ENCODE measurements at regions not wholly inside any gene's neighbourhood (a gene's known extent, or its start where the extent isn't known, plus 50 kb on each side); places are given as distances from the start of the nearest gene placed in this dataset.
A peak's percentile ranks its signal among the peaks of the same experiment; 100 is the strongest.
"Not testable (repeated sequence)": the region's sequence is repeated elsewhere in the genome, so short reads cannot be mapped to it uniquely, and the experiment has no call there.

- ATAC-seq (no peak), DNase-seq (no peak)
Observed at GRCh38 chr7:108813251-108814014, 243.8 kb downstream of the DNAJB9 start.

GRCh38 chr7:108815815-108816214 lies 246.1 kb downstream of the DNAJB9 start:
- DNase-seq, result no peak
- ATAC-seq, result no peak

- ATAC-seq (no peak), DNase-seq (no peak)
Observed at GRCh38 chr7:108818742-108819141, 249.1 kb downstream of the DNAJB9 start.

GRCh38 chr7:108824840-108825580 lies 255.3 kb downstream of the DNAJB9 start:
- ATAC-seq (no peak), DNase-seq (no peak)

GRCh38 chr7:108825581-108825909 lies 255.9 kb downstream of the DNAJB9 start:
- ATAC-seq (no peak), DNase-seq (no peak)

- DNase-seq, result no peak
Observed at GRCh38 chr7:108836256-108836655, 266.6 kb downstream of the DNAJB9 start.

DNA sequence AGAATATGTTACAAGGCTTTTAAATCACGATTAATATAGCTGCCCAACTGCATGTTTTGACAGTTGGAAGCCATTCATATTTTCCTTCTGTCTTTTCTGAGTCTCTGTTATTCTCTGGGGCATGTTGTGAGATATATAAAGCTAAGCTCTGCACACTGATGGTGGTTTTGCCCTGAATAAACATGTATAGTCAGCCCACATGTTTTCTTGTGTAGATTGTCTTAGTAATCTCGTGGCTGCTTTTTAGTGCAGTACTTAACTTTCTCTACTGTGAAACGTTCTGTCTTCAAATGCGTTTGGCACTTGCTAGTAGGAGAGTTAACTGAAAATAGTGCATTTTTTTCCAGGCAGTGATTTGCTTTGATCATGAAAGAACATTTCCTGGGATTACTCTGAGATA lies 268.5 kb downstream of the DNAJB9 start:
- ATAC-seq, result no peak

More at GRCh38 chr7:108836256-108836655, 266.6 kb downstream of the DNAJB9 start:
- no peak for ATAC-seq

DNA sequence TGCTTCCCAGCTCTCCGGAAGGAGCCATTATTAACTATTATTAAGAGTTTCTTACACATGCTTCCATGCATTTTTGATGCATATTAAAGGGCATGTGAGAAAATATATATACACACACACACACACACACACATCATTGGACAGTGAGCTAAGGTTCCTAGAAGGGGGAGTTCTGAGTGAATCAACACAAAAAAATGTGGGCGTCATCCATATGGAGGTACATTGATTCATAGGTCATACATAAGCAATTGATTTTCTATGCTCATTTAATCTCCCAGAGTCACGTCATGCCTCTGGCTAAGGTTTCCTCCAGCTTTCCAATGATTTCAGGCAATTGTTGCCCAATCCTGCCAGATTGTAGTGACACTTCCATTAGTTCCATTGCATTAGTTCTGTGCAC lies 269.4 kb downstream of the DNAJB9 start:
- ATAC-seq (no peak), DNase-seq (no peak)

More for the DNA sequence above, 268.5 kb downstream of the DNAJB9 start:
- DNase-seq, result no peak

DNA sequence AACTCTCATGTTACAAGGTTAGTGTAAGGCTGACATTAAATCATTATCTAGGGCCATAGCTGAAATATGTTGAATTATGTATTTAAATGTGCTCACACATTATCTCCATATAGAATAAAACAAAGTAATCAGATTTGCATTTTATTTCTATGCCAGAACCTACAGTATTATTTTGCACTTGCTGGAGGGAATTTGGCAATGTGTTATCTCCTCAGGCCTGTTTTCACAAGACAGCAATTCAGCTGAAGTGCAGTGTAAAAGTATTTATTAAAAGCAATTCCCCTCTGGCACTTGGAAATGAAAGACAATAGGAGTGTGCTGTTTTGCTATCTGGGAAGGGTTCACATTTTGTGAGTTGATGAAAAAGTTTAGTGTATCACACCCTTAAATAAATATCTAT lies 276.3 kb downstream of the DNAJB9 start:
- ATAC-seq (no peak), DNase-seq (no peak)

DNA sequence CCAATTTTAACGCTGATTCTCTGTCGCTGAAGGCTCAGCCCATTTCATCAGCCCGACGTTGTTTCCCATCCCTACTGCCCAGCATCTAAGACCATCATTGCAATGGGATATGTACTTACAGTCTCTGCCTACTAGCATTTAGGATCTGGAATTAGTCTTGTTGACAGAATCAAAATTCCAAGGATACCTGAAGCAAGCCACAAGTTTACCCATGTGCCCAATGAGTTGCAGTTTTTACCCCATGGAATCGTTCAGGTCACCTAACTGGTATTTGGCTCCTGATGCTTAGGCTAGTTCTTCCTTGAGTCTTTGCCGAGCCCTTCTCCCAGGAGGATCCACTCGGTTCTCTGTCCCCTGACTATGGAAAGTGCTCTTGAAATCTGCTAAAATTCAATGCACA lies 276.8 kb downstream of the DNAJB9 start:
- no peak for ATAC-seq
- no peak for DNase-seq

GRCh38 chr7:108848486-108848885 lies 278.8 kb downstream of the DNAJB9 start:
- no peak for ATAC-seq
- DNase-seq, result no peak

DNA sequence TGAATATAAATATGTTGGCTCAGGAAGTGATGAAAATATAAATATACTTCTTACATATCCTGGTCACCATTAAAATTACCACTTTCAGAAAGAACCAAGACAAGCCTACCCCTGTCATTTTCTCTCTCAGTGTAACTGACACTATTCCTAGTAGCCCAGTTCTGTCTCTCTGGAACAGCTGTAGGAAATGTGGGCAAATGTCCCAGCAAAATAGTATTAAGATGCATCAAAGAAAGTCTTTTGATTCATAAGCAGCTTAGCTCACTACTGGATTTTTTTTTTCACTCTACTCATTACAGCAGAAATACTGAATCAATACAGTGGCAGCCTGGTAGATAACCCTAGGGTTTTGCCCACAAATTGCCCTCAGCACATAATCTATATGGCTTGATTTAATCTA lies 290.9 kb downstream of the DNAJB9 start:
- DNase-seq (no peak), ATAC-seq (no peak)

DNA sequence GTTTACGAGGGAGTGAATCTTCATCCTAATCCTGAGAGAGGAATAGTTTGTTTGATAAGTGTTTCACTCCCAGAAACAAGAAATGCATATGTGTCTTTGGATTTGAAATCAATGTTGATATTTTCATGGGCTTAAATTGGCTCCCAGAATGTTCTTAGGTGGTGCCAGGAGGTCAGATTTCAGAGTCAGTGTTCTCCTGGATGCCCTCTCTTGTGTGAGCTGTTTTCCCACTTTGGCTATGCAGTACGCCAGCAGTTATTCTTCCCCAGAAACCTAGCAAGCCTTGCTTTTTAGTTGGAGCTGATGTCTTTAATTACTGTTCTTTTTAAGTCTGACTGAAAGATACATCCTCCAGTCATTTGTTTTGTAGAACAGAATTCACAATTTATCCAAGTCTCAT lies 291.4 kb downstream of the DNAJB9 start:
- DNase-seq, result no peak
- no peak for ATAC-seq

DNA sequence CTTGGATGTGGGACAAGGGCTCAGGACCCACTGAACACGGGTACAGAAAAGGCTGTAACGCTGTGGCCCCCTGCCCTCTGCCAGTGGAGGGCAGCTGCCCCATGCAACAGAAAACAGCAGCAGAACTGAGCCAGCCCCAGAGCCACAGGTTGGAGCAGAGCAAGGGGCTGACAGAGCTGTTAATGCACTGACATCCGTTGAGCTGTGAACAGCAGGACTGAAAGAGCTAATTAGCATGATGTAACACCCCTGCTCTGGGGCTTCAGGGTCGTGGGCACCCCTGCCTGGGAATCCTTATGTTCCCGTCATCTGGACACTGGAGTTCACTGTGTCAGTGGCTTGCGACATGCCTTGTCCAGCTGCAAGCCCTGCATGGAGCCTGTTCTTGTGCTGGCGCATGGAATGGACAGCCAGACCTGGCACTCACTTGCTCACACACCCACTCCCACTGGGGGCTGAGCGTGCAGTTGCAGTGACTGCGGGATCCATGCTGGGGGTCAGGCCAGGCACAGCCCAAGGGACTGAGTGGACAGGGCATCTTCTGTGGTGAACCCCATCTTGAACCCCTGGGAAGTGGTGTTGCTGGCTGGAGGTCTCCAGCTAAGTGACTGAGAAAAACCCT lies 293.7 kb downstream of the DNAJB9 start:
- DNase-seq, result no peak
- ATAC-seq, result no peak

DNA sequence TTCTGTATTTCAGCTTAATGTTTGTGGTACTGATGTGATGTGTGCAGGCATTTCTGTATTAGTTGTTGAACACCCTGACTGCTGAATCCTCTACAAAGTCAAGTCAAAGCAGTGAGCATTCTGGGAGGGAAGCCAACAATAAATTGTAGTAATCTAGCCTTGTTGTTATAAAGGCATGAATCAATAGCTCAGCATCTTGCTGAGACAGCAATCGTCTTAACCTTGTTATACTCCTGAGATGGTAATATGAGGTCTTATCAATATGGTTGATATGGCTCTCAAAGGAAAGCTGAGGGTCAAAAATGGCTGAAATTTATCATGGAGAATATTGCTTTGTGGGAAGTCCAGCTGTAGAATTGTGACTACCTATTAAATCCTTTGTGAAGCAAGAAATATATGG lies 299.4 kb downstream of the DNAJB9 start:
- DNase-seq (no peak), ATAC-seq (no peak)

DNA sequence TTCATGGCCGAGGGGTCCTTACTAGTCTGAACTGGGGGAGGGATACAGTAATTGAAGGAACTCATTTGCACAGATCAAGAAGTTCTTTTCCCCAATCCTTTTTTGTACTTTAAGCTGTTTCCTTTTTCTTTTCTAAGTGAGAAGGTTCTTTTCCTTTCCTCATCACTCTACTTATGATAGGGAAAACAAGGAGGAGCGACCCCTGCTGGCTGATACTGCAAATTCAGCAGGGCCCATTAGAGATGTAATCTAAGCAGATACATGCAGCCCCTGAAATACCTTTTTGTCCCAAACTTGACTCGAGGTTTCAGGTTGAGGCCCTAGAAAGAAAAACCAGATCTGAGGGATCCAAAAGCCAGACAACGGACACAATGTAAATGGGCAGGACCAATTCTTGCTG lies 305.5 kb downstream of the DNAJB9 start:
- DNase-seq (peak; percentile 26), ATAC-seq (no peak)

DNA sequence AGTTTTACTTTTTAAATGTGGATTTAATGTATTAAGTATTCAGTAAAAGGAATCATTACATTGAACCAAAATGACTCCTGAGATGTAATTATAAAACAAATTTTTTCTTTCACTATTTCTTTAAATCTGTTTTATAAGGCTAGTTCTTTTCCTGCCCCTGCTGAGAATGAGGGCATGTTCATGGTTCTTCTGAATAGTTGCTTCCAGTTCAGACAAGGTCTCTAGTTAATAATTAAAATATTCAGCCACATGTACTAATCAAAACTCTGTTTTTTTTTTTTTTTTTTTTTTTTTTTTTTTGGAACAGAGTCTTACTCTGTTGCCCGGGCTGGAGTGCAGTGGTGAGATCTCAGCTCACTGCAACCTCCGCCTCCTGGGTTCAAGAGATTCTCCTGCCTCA lies 321.2 kb downstream of the DNAJB9 start:
- DNase-seq (no peak), ATAC-seq (no peak)

GRCh38 chr7:108908456-108908855 lies 338.8 kb downstream of the DNAJB9 start:
- DNase-seq, result no peak
- ATAC-seq, result no peak

GRCh38 chr7:108911016-108911415 lies 341.3 kb downstream of the DNAJB9 start:
- no peak for DNase-seq
- ATAC-seq, result no peak

DNA sequence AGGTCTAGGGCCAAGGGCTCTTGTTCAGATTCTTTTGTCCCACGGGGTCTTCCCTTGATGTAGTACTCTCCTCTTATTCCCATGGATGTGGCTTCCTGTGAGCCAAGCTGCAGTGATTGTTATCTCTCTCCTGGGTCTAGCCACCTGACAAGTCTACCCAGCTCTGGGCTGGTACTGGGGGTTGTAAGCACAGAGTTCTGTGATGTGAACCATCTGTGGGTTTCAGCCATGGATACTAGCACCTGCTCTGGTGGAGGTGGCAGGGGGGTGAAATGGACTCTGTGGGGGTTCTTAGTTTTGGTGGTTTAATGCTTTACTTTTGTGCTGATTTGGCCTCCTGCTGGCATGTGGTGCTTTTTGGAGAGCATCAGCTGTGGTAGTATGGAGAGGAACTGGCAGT lies 350.8 kb downstream of the DNAJB9 start:
- DNase-seq (no peak), ATAC-seq (no peak)

GRCh38 chr7:108943048-108943447 lies 373.4 kb downstream of the DNAJB9 start:
- not testable (repeated sequence) for ATAC-seq, DNase-seq

GRCh38 chr7:108947526-108947925 lies 377.9 kb downstream of the DNAJB9 start:
- ATAC-seq (no peak), DNase-seq (no peak)

DNA sequence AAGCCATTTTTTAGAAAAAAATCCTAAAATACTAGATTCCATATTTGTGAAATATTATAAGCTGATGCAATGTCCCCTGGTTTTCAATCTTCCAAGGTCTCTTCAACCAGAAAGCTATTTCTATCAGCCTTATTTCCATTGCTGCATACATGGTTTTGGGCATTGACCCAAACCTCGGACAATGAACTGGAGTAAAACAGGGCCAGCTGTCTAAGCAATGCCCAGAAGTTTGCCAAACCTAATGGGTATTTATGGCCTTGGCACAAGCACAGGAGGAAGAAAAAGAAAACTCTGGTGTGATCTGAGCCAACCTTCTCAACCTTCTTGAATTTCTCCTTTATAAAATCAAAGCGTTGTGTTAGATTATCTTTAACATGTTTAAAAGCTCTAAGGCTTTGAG lies 402.3 kb downstream of the DNAJB9 start:
- no peak for ATAC-seq
- no peak for DNase-seq

All from stimulated activated naive CD8-positive, alpha-beta T cell treated with anti-CD3 and anti-CD28 coated beads, Interleukin-15, Interleukin-2, amounts not matched to agents 100 U/mL and 50 U/mL, for 24 hours (primary cell).